ENCODE measurements at regions not wholly inside any gene's neighbourhood (a gene's known extent, or its start where the extent isn't known, plus 50 kb on each side); places are given as distances from the start of the nearest gene placed in this dataset.

GRCh38 chr11:116093481-116094270, 589.5 kb upstream of the CADM1 start:
- FAIRE-seq = no peak

GRCh38 chr11:116093065-116093464, 588.9 kb upstream of the CADM1 start:
- FAIRE-seq = no peak

DNA sequence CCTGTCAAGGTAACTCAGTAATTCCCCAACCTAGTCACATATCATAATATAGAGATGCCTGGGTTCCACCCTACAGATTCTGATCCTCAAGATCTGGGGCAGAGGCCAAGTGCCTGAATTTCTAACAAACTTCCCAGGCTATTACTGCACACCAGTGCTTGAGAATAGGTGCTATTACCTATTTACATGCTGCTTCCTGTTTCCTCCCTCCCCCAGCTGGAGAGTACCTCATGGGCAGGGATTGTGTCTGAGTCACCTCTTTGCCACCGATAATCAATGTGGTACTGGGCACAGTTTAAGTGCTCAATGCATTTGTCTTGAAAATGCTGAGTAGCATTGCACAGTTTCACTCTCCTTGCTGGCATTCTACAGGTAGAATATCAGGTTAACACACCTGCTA, 582.2 kb upstream of the CADM1 start:
- FAIRE-seq = no peak

DNA sequence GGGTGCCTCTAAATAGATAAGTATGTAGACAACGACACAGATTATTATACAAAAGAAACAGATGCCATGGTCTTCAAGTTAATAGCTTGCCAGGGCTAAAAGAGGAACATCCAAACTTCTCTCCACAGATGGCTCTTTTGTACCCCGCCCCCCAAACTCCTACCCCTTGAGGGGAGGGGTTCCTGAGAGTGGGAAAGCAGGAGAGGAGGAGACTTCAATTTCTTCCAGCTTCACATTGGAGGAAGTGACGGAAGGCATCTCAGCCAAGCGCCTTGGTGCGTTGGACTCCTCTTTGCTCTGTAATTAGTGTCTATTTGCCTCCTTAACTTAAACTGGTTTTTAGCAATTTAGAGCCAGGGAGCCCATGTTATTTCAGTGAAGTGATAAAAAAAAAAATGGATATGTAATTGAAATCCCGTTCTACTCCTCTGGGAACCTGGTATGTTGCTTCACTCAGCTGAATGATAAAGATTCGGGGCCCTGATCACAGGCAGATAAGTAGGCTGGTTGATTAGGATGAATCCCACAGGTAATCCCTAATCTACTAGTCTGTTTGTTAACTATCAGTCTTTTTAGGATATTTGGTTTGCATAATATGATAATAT, 580.9 kb upstream of the CADM1 start:
- FAIRE-seq = no peak

- no peak for FAIRE-seq
Measured at GRCh38 chr11:116084511-116084910, 580.3 kb upstream of the CADM1 start.

DNA sequence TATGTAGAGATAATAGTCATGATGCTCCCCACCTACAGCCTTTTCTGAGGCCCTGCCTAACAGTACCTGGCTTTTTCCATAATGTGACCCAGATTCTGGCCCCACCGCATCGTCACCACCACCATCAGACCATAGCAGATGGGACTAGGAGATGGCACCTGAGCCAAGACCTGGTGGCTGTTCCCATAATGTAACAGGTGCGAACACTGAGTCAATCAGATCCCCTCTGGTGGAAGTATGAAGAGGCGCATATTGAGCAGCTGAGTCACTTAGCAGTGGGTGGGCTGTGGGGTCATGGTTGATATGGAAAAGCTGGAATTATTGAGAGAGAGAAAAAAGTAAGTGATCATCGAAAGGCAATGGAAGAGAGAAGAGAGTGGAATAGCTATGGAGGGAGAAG, 578.0 kb upstream of the CADM1 start:
- no peak for FAIRE-seq

- FAIRE-seq = no peak
Measured at GRCh38 chr11:116079580-116079979, 575.4 kb upstream of the CADM1 start.

- FAIRE-seq = no peak
Measured at GRCh38 chr11:116078101-116078591, 573.9 kb upstream of the CADM1 start.

GRCh38 chr11:116077092-116077491, 572.9 kb upstream of the CADM1 start:
- FAIRE-seq = no peak

DNA sequence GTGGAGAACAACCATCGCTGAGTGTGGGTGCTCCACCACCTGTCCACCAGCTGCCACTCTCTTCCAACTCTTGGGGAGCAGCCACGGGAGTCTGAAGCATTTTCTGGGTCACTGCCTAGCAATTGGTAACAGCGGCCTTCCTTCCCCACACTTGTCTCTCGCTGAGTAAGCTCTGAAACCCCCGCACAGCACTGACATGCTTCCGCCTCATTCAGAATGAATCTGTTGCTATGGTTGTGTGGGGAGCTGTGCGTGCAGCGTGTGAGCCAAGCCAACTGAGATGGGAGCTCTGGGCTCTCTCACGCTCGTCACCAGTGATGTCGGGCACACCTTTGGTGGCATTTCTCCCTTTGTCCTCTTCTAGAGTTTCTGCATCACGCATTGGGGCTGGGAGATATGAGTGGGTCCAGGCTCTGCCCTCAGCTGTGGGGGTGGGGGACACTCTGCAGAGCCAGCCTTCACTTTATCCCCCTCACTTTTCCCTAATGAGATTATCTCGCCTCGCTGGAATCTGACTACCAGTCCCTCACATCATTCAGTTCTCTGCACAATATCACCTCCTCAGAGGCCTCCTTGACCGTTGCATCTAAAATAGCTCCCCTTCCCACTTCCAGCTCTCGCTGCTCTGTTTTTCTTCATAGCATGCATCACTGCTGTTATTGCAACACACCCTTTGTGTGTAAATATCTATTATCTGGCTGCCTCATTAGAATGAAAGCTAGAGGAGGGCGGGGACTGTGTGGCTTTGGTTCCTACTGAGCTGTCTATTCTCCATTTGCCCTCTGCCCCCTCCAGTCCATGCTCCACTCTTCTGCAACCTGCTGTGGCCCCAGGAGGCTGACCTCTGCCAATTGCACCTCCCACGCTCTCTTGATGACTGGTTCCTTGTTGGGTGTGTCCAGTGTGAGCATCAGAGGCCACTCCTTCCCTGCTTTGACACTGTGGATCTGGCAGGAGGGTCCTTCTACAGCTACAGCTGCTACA, 569.9 kb upstream of the CADM1 start:
- FAIRE-seq = no peak

DNA sequence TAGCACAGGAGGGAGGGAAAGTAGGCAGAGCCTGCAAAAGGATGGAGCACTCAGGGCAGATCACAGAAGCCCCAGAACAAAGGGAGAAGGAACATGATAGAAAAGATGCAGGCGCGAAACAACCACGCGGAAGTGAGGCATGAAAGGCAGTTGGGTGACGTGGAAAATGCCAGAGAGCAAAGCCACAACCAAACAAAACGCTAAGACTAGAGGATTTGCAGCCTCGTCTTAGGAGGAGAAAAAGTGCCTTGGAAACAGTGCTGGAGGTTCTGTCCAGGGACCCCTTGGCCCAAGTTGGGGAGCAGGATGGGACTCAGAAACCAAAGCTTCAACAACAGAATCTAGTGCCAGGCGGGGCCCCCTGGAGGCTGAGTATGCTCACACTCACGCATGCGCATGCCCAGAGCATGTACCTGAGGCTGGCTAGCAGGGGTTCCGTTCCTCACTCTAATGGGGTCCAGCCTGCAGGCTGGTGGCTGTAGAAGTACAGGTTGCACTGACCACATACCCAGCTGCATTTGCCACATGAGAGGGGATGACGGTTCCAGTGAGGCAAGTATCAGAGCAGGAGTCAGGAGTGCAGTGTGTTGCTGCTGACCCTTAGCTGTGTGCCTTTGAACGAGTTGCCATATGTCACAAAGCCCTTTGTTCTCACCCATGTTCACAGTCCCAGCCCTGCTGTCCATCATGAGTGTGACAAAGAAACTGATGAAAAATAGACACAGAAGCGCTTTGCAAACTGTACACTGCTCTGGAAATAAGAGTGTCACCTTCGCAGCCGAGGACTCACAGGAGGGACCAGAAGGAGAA, 568.6 kb upstream of the CADM1 start:
- no peak for FAIRE-seq

DNA sequence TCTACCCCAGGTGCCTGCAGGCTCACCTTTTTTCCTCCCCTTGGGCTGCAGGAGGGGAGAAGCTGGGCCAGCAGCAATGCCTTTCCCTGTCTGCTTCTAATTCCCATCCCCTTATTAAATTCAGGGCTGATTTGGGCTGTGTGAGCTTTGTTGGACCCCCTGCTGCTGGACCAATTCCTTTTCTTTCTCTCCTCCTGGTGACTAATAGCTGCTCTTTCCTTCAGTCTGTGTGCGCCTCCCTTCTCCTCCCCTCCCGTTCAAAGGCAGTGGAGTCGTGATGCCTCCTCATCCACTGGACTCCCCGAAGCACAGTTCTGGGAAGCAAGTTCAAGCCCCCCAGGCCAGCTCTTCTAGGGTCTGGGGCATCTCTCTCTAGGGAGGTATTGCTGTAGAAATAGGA, 567.9 kb upstream of the CADM1 start:
- FAIRE-seq = no peak

DNA sequence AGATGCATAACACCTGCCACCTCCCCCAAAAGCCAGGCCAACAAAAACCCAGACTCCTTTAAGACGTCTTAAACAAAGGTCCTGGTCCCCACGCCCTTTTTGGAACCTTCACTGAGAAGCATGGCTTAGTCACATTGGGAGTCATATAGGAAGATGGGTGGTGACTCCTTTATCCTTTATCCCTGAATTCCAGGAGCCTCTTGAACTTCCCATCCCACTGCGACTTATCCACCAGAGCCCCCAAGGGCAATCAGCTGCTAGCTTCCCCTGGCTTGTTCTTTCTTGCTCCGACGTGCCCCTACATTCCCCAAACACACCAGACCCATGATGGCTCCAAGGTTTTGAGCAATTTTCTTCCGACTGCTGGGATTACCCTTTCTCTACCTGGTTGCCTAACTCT, 567.0 kb upstream of the CADM1 start:
- no peak for FAIRE-seq

DNA sequence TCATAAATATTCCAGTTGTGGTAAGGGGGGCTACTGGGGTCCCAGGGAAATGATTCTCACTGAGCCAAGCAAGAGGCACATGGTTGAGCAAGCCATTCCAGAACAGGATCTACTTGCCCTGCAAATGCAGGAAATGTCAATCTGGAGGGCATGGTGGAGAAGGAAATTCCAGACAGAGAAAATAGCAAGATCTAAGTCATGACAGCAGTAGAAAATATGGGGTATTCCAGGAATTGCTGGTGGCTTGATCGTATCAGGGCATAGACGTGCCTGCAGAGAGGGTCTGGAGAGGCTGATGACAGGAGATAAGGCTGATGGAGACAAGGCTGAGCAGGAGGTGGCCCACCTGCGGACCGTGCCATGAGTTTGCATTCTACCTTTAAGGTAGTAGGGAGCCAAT, 566.3 kb upstream of the CADM1 start:
- FAIRE-seq = no peak

GRCh38 chr11:116066777-116067176, 562.6 kb upstream of the CADM1 start:
- FAIRE-seq = no peak

DNA sequence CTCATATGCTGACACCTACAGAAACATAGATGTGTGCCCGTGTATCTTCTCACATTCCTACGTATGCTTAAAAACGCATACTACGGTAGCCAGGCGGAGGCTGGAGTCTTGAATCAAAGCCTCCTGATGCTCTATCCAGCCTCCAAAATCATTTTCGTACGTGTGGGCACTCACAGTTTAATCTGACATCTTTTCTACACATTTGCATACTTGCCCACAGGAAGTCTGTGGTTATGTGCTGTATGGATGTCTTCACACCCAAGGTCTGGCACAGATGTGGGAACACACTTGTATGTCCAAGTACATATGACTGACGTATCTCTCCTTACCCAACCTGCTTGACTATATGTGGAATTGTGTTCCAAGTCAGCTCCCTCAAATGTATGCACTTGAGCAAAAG, 561.8 kb upstream of the CADM1 start:
- FAIRE-seq = no peak

- no peak for FAIRE-seq
Measured at GRCh38 chr11:116065191-116065895, 561.1 kb upstream of the CADM1 start.

DNA sequence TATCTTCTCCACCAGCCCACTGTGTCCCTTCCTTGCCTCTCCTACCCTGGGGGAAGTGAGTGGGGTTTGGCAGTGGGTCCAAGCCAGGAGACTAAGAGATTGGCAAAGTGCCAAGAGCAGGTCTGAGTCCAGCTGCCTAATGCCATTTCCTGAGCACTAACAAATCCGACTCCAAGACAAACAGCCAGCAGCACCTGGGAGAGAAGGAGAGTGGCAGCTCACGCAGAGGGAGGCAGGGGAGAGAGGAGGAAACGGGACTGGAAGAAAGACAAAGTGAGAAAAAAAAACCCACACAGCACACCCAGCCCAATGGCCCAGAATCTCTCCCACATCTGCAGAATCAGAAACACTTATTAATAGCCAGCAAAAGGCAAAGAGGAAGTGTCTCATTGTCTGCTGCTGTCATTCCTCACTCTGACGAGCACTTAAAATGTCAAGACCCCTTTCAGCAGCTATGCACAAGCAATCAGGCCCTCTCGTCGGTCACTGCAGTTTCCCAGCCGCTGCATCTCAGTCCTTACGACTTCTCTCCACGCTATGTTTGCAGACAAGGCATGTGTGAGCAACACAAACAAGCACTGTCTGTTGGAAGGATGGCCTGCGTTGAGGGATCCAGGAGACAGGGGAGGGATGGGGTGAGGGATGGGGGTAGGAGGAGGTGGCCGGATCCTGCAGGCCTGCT, 558.4 kb upstream of the CADM1 start:
- no peak for FAIRE-seq

- no peak for FAIRE-seq
Measured at GRCh38 chr11:116062129-116062489, 557.9 kb upstream of the CADM1 start.

- no peak for FAIRE-seq
Measured at GRCh38 chr11:116061322-116061721, 557.1 kb upstream of the CADM1 start.

DNA sequence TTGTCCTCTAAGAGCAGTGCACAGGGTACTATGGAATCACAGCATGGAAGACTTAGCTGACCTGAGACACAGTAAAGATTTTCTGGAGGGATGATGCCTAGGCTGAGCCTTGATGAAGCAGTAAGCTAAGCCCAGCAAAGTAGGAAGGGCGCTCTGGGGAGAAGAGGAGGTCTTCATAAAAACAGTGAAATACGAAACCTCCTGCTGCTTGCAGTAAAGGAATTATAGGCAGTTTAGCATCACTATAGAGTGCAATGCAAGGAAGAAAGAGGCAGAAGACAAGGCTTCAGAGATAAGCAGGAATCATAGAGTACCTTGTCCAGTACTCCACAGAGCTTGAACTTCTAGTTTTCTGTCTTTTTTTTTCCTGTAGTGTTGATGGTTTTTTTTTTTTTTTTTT, 555.7 kb upstream of the CADM1 start:
- FAIRE-seq = no peak
